OCI-LY1 (cell line): ENCODE measurements at regions not wholly inside any gene's neighbourhood (a gene's known extent, or its start where the extent isn't known, plus 50 kb on each side); places are given as distances from the start of the nearest gene placed in this dataset.

ENCODE experiments used
- H2AFZ ChIP-seq: fragments of 200-600 bp; sonication (generic), shearing (Covaris generic); 2 replicates; pipeline ENCODE4 v1.6.0; 2014; ENCODE audit warnings: antibody characterized with exemption, mild to moderate bottlenecking, low read length
- H3F3A ChIP-seq: fragments of 200-600 bp; sonication (generic), shearing (Covaris generic); 2 replicates; pipeline ENCODE4 v1.6.0; 2014; ENCODE audit warnings: mild to moderate bottlenecking, antibody characterized with exemption, low read length, moderate library complexity; ENCODE audit not compliant: insufficient read depth
- H3K27ac ChIP-seq: fragments of 200-600 bp; sonication (generic); 2 replicates; pipeline ENCODE4 v1.5.1; 2014; ENCODE audit warnings: low read length, mixed run types, mild to moderate bottlenecking, low read depth; ENCODE audit not compliant: poor library complexity, severe bottlenecking
- H3K27me3 ChIP-seq: fragments of 200-600 bp; sonication (generic); 2 replicates; pipeline ENCODE4 v1.6.0; 2014; ENCODE audit warnings: antibody characterized with exemption, mild to moderate bottlenecking, low read length, moderate library complexity; ENCODE audit not compliant: insufficient read depth
- H3K36me3 ChIP-seq: fragments of 200-600 bp; sonication (generic); 2 replicates; pipeline ENCODE4 v1.6.1; 2014; ENCODE audit warnings: mild to moderate bottlenecking, antibody characterized with exemption, low read length, moderate library complexity, mixed read lengths; ENCODE audit not compliant: insufficient read depth
- H3K4me1 ChIP-seq: fragments of 200-600 bp; sonication (generic); 2 replicates; pipeline ENCODE4 v1.5.1; 2014; ENCODE audit warnings: mild to moderate bottlenecking, low read length, moderate library complexity; ENCODE audit not compliant: insufficient read depth, severe bottlenecking
- H3K4me2 ChIP-seq: fragments of 200-600 bp; sonication (generic), shearing (Covaris generic); 2 replicates; pipeline ENCODE4 v1.6.1; 2014; ENCODE audit warnings: low read length
- H3K4me3 ChIP-seq: fragments of 200-600 bp; sonication (generic); 2 replicates; pipeline ENCODE4 v1.5.1; 2014; ENCODE audit warnings: low read length, low read depth, mild to moderate bottlenecking, mixed read lengths; ENCODE audit not compliant: poor library complexity, severe bottlenecking
- H3K79me2 ChIP-seq: fragments of 200-600 bp; shearing (Covaris generic); 2 replicates; pipeline ENCODE4 v1.6.1; 2016; ENCODE audit warnings: mixed run types, low read length, mixed read lengths; ENCODE audit not compliant: insufficient read depth
- H3K9ac ChIP-seq: fragments of 200-600 bp; sonication (generic), shearing (Covaris generic); 2 replicates; pipeline ENCODE4 v1.6.1; 2014; ENCODE audit warnings: mild to moderate bottlenecking, low read length, mixed read lengths
- H3K9me2 ChIP-seq: fragments of 200-600 bp; sonication (generic), shearing (Covaris generic); 2 replicates; pipeline ENCODE4 v1.6.1; 2014; ENCODE audit warnings: low read depth, mild to moderate bottlenecking, low read length, mixed read lengths
- H3K9me3 ChIP-seq: fragments of 200-600 bp; shearing (Covaris generic); 2 replicates; pipeline ENCODE4 v1.6.1; 2014; ENCODE audit warnings: low read length, mixed read lengths
- H4K20me1 ChIP-seq: fragments of 200-600 bp; sonication (generic), shearing (Covaris generic); 2 replicates; pipeline ENCODE4 v1.6.0; 2016; ENCODE audit warnings: mild to moderate bottlenecking, low read length; ENCODE audit not compliant: insufficient read depth
- CTCF ChIP-seq: fragments of 200-600 bp; sonication (generic), shearing (Covaris generic); IDR thresholded peaks from 2 replicates; pipeline ENCODE4 v1.5.1; 2017; ENCODE audit warnings: mild to moderate bottlenecking, antibody characterized with exemption, low read length, moderate library complexity, mixed read lengths
- EZH2 ChIP-seq: fragments of 200-600 bp; sonication (generic), shearing (Covaris generic); IDR thresholded peaks from 2 replicates; pipeline ENCODE4 v1.8.0; 2017; ENCODE audit warnings: borderline replicate concordance, mixed run types, mild to moderate bottlenecking, antibody characterized with exemption, low read length, moderate library complexity, mixed read lengths

DNA sequence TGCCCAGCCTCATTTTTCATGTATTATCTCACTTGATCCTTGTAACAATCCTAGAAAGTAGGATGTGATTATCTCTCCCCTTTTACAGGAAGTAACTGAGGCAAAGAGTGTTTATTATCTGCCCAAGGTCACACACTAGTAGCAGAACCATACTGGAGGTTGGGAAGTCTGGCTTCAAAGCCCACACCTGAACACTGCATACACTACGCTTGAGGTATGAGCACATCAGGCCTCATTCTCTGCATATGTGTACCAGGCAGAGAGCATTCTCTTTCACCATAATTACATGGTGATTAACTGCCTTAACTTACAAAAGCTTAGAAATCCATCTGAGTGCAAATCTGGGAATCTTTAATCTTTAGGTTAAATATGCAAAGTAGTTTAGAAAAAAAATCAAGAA is 361.8 kb downstream of the MFSD1 start:
- Histone ChIP-seq H3K4me2 (no peak overlapping the region), H3K36me3 (no peaks in the 10 kb centered on the region), H3K79me2 (no peaks in the 10 kb centered on the region), H3K27me3 (no peaks in the 10 kb centered on the region), H3K4me3 (no peak overlapping the region), H4K20me1 (no peaks in the 10 kb centered on the region), H2AFZ (no peak overlapping the region), H3K9ac (no peak overlapping the region), H3F3A (no peaks in the 10 kb centered on the region), H3K9me2 (no peaks in the 10 kb centered on the region), H3K4me1 (no peaks in the 10 kb centered on the region), H3K9me3 (no peaks in the 10 kb centered on the region), H3K27ac (no peak overlapping the region)
- TF ChIP-seq CTCF (no peak), EZH2 (no peak)

DNA sequence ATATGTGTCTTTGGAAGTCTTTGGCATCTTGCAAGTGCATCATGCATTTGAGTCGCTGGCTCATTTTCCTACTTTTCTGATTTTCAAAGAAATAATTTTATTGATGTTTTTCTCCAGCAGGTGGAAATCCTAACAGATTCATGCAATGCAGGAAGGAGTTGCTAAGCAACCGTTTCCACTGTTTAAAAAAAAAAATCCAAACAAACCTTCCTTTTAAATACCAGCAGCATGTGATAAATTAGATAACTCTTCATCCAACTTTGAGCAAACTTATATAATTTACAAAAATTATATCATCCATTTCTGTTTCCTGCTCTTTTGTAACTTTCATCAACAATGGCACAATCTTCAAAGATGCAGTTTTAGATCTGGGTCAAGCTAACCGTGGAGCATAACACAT is 364.1 kb downstream of the MFSD1 start:
- Histone ChIP-seq H3K4me2 (no peak overlapping the region), H3K27ac (no peak overlapping the region), H3K9me2 (no peaks in the 10 kb centered on the region), H3K4me1 (no peaks in the 10 kb centered on the region), H3K9me3 (no peaks in the 10 kb centered on the region), H4K20me1 (no peaks in the 10 kb centered on the region), H3K9ac (no peak overlapping the region), H3K79me2 (no peaks in the 10 kb centered on the region), H3K4me3 (no peak overlapping the region), H3F3A (no peaks in the 10 kb centered on the region), H3K36me3 (no peaks in the 10 kb centered on the region), H2AFZ (no peak overlapping the region), H3K27me3 (no peaks in the 10 kb centered on the region)
- TF ChIP-seq CTCF = no peak
- no peak for TF ChIP-seq EZH2

DNA sequence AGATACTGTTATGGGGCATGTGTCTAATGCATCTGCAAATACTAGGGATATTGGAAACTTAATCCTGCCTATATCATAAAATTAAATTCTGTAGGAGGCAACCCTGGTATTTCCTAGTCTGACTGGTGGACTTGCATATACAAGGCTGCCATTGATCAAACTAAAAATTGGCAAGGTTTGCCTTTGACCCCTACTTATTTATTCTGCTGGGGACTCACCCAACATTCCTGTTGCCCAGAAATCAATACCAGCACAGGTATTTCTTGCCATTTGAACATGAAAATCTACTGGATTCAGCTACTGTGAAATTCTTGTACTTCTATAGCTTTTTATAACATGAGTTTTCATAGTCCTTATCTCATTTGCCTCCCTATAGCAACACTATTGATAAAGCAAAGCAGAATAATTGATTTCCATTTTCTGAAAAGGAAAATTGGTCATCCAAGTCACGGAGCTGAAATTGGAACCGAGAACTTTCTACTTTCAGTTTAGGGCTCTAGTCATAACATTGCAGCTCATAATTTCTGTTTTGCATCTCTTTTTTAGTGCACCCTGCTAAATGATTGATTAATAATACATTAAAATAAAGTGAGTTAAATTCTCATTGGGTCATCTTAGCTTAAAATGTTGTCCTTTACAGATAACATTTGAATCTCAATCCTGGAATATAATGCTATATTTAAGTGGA is 365.2 kb downstream of the MFSD1 start:
- Histone ChIP-seq H3K4me1 (no peaks in the 10 kb centered on the region), H3K79me2 (no peaks in the 10 kb centered on the region), H3K36me3 (no peaks in the 10 kb centered on the region), H3F3A (no peaks in the 10 kb centered on the region), H3K27me3 (no peaks in the 10 kb centered on the region), H2AFZ (no peak overlapping the region), H3K4me2 (no peak overlapping the region), H4K20me1 (no peaks in the 10 kb centered on the region), H3K4me3 (no peak overlapping the region), H3K27ac (no peak overlapping the region), H3K9ac (no peak overlapping the region), H3K9me3 (no peaks in the 10 kb centered on the region), H3K9me2 (no peaks in the 10 kb centered on the region)
- no peak for TF ChIP-seq CTCF
- TF ChIP-seq EZH2 = no peak
